ENCODE measurements at regions not wholly inside any gene's neighbourhood (a gene's known extent, or its start where the extent isn't known, plus 50 kb on each side); places are given as distances from the start of the nearest gene placed in this dataset.

DNA sequence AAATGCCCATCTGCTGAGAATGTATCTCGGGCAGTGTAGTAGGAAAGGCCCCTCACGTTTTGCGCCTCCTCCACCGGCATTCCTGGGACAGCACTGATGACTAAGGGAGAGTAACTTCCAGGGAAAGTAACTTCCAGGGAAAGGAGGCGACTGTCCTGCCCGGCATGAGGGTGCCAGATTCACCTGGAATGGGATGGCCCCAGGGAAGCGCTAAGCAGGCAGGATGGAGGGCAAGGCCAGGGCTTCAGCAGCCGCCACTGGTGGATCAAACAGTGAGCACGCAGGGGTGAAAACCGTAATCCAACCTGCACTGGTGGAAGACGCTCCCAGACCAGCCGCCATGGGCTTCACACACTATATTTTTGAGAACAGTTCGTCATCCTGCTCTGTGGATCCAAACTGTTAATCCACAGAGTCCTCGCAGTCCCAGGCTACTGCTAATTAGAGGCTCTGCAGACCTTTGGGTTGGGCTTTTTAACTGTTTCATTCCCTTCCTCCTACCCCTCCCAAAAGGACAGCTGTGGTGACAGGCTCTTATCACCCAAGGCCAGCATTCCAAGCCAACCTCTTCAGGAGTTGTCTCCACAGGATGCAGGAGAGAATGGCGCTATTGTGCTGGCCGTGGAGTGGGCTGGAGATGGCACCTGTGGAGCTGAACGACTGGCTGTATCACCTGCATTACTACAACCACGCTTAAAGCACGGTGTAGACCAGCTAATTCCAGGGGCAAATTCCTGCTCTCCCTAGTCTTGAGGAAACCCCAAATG, 178.9 kb downstream of the DLL1 start:
- in situ Hi-C loops (cut with HindIII; ENCODE audit: low sequenced_read_pairs), result no loop called here

DNA sequence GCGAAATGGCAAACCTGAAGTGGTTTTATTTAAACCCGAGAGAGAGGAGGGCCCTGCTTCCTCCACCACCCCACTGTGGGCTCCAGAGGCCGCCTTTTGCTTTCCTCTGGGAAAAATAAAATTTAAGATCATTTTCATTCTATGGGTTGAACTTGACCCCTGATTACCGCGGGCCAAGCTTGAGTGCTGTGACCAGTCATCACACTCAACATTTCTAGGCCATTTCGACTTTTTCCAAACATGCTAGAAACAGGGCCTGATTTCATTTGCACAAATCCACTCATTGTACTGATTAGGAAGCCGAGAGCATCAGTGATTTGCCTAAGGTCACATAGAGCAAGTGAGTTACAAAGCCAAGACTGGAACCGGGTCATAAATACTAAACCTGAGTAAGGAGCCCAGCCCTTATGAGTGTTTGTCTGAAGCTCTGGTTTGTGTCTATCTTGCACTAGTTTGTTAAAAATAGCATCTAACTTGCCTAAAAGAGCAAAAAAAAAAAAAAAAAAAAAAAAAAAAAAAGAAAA, 179.7 kb downstream of the DLL1 start:
- in situ Hi-C loops (cut with HindIII; ENCODE audit: low sequenced_read_pairs), result no loop called here
- DNase-seq (ENCODE audit: low spot score), result no peak

More for the DNA sequence above, 178.9 kb downstream of the DLL1 start:
- DNase-seq (ENCODE audit: low spot score), result no peak

DNA sequence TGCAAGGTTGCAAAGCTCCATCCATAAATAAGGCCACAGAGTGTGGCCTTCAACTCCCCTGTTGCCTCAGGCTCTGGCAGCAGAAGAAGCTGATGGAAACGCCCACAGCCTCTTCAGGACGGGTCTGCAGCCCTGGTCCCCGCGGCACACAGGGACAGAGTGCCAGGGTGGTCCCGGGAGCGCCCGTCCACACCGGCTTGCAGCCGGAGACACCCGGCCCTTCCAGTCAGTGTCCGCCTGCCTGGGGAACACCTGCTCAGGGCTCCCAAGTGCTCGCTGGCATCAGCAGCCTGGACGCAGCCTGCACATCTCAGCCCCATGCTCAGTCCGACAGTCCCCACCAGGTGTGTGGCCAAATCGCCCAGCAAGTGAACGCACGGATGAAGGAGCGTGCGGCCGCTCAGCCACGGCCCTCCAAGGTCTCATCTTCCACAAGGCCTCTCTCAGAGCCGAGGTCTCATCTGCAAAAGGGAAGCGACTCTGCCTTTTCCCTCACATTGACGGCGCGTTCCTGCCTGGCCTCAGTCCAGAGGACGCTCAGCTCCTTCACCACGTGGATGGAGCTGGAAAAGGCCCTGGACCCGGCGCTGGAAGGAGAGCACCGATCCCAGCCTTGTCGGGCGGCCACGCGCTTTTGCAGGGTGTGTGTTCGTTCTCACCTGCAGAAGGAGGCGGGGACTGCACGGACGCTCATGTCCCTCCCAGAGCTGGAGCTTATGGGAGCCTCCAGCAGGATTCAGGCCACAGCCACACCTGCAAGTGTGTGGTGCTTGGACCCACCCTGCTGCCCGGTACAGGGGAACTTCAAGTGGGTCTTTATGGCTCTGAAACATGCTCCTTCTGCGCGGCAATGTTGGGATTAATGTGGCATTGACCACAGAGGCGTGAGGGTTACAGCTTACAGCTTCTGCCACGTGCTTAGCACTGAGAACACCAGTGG, 180.4 kb downstream of the DLL1 start:
- no peak for DNase-seq (ENCODE audit: low spot score)
- in situ Hi-C loops (cut with HindIII; ENCODE audit: low sequenced_read_pairs), result no loop called here

DNA sequence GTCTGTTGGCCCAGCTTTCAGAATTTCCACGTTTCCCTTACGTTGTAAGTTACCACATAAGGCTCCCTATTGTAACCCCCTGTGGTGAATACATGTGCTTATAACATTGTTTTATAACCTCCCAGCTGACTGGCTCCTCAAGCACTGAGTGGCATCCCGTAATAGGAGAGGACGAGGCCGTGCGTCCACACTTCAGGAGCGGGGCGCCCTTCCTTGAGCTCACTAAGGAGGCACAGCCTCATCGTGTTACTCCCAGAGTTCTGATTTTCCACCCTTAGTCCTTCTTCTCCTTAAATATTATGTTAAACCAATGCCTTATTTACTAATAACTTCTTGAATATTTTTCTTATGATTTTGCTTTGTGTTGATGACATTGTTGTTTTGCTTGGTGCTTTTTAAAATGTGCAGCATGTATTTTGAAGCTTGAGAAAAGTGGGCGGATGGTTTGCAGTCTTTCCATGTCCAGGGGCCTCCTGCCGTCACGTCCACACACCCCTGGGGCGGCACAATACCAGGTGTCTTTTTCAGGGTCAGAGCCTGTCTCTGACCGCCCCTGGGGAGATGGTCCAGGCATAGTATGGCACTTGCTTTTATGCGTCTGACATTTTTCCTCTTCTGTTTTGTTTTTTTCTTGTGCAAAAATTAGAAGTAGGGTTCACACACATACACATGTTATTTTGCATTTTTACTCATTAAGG, 181.8 kb downstream of the DLL1 start:
- in situ Hi-C loops (cut with HindIII; ENCODE audit: low sequenced_read_pairs), result no loop called here
- no peak for DNase-seq (ENCODE audit: low spot score)

DNA sequence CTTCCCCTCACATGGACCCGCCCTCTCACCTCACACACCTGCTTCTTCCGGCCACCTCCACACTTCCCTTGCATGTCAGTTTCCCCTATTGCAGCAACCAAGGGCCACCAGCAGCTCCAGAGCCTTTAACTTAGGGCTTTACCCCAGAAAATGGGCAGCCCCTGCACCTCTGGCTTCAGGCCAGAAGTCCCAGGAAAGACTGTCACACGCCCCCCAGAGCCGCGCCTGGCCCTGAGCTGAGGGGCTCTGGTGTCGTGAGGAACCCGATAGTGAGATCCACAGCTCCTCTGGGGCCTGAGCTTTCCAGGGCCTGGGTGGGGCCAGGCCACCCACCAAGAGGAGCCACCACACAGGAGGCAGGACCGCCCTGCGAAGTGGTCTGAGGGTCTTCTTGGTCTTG, 182.4 kb downstream of the DLL1 start:
- DNase-seq (ENCODE audit: low spot score), result no peak
- in situ Hi-C loops (cut with HindIII; ENCODE audit: low sequenced_read_pairs), result no loop called here

DNA sequence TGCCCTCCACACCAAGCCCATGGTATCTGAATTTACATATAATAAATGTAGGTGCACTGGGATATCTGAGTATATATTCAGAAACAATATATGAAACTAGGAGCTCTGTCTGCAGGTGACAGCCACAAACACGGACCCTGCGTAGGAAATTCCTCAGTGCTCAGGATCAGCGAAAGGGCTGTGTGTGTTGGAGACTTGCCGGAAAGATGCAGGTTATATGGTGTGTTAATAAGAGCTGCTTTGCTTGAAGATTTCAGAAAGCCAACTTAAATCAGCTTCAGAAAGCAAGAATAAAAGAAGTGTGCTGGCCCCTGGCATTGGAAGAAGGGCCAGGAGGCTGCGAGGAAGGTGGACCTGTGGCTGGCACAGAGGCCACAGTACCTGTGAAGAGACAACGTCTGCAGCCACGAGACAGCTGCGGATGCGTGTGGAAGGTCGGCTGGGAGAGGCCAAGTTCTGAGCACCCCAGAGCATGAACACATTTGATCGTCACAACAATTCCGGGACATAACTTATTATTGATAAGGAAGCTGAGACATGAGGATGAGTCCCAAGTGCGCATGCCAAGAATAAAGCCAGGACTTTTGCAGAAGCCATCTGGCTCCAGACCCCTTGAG, 183.2 kb downstream of the DLL1 start:
- in situ Hi-C loops (cut with HindIII; ENCODE audit: low sequenced_read_pairs), result no loop called here
- no peak for DNase-seq (ENCODE audit: low spot score)

DNA sequence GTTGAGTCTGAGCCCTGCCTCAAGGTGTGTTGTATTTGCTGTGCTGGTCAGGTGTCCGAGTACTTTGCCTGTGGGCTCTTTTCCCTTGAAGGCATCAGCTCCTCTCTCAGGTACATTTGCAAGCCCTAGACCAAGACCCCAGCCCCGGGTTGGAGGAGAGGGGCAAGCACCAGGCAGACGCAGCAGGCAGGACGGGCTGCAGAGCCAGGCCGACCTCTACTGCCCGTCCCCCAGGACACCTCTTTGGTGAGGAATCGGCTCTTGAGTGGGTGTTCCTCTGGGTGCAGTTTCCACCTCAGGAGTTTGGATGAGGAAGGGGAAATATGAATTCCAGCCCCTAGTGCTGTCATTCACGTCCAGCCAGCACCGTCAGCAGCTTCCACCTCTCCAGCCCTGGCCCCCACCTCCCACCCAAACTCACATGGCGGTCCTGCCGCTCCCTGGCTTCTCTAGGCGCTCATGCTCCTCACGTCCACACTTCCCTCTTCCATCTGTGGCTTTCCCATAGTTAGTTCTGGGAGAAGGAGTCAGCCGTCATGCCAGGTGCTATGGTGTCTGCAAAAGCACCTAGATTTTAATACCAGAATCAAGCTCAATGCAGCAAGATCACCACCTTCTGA, 183.9 kb downstream of the DLL1 start:
- in situ Hi-C loops (cut with HindIII; ENCODE audit: low sequenced_read_pairs), result no loop called here
- DNase-seq (ENCODE audit: low spot score), result no peak

DNA sequence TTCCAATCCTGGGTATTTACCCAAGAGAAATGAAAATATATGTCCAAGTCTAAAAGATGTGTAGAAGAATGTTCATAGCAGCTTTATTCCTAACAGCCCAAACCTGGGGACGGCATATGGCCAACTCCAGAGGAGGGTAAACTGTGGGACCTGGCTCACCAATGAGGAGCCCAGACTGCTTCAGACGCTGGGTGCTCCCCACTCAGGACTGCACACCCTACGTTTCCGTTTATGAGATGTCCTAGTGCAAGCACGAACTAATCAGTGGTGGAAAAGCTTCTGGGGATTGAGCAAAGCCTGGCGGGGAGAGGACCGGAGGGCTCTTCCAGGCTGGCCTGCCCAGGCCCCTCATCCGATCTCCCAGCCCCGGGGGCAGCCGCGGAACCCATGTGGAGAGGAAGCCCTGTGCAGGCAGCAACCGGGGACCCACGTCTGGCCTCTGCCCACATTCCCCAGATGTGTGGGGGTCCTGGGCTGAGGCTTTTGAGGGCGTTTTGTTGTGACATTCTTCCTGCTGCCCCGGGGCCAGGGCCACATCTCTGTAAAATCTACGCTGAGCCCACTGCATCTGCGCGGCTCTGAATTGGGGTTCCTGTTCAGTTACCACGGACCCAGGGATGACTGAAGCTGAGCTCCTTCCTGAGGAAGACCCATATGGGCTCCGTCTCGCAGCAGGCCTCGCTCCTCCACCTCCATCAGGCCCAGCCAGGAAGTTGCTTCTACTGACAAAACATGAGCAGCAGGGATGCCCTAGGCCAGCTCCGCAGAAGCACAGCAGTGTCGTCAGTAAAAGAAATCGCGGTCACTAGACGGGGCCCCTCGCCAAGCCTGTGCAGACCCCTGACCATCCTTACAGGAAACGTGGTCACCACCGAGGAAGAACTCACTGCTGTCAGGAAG, 188.0 kb downstream of the DLL1 start:
- in situ Hi-C loops (cut with HindIII; ENCODE audit: low sequenced_read_pairs), result no loop called here
- no peak for DNase-seq (ENCODE audit: low spot score)

DNA sequence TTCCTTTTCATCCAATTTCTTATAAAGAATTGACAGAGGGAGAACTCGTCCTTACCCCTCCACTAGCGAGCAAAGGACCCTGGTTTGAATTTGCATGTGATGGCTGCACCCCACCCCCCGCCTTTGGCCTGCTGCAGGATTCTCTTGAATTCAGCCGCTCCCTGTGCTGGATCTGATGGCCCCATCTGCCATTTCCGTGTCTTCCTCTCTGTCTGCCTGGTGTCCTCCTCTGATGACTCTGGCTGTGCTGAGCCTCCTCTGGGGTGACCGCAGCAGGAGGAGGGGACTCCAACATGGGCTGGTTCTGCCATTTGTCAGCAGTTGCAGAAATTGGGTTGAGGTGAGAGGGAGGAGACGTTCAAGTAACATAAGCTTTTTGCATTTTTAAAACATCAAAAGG, 188.8 kb downstream of the DLL1 start:
- no peak for DNase-seq (ENCODE audit: low spot score)
- in situ Hi-C loops (cut with HindIII; ENCODE audit: low sequenced_read_pairs), result no loop called here

DNA sequence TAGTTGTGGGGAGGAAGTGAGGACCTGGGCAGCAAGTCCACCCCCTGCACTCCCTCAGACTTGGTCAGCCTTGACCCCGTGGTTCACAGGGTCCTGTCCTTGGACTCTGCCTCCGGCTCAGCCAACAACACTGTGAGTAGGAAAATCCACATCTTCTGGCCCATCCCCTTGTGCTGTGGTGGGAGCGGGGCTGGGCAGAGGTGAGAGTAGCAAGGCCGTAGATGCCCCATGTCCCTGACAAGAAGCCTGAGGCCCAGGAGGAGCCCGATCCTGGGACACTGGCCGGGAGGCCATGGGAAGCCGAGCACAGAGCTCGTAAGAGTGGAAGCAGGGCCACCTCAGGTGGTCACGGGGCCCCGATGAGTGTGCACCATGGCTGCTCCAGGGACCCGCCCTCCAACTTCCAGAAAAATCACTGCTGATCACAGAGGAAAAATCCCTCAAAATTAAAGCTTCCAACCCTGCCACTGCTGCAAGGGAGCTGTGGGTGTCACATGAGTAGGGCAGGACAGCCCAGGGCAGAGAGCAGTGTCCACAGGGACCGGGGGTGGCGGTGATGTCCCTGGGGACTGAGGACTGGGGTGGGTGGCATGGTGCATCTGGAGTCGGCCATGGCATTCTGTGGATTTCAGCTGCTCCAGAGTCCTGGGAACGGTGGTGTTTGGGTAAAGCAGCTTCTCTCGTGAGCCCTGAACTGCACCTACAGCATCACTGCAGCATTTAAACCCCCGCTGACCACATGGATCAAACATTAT, 189.4 kb downstream of the DLL1 start:
- in situ Hi-C loops (cut with HindIII; ENCODE audit: low sequenced_read_pairs), result no loop called here
- no peak for DNase-seq (ENCODE audit: low spot score)

DNA sequence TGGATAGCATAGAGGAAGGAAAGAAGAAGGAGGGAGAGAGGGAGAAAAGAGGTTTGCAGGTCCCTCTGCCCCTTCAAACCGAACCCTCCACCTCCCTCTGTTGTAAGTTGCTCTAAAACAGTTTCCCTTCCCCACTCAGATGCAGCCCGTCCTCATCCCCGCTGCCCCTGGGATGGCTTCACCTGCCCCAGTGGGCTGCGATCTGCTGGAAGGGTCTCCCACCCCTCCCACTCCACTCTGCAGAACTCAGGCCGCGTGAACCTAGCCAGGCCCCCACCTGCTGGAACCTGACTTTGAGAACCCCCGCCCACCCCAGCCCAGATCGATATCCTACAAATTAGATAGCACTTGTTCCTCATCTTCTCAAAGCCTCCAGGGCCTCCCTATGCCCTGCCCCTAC, 190.8 kb downstream of the DLL1 start:
- DNase-seq (ENCODE audit: low spot score), result no peak
- in situ Hi-C loops (cut with HindIII; ENCODE audit: low sequenced_read_pairs), result no loop called here

DNA sequence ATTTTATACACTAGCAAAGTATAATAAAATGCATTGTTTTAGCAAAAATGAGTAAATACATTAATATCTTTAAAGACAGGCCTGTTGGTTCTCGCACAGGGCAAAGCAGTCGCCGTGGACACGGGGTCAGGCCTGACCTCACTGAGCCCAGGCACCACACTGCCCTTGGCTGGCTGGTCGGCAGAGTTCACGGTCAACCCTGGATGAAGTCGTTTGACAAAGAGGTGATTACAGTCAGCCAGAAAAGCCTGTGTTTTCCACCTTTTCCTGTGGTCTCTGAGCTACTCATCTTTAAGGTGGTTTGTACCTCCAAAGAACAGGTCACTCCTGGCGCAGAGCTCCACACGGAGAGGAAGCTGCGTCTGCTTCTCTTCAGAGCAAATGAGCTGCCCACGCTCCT, 191.5 kb downstream of the DLL1 start:
- DNase-seq (ENCODE audit: low spot score), result no peak
- in situ Hi-C loops (cut with HindIII; ENCODE audit: low sequenced_read_pairs), result no loop called here

DNA sequence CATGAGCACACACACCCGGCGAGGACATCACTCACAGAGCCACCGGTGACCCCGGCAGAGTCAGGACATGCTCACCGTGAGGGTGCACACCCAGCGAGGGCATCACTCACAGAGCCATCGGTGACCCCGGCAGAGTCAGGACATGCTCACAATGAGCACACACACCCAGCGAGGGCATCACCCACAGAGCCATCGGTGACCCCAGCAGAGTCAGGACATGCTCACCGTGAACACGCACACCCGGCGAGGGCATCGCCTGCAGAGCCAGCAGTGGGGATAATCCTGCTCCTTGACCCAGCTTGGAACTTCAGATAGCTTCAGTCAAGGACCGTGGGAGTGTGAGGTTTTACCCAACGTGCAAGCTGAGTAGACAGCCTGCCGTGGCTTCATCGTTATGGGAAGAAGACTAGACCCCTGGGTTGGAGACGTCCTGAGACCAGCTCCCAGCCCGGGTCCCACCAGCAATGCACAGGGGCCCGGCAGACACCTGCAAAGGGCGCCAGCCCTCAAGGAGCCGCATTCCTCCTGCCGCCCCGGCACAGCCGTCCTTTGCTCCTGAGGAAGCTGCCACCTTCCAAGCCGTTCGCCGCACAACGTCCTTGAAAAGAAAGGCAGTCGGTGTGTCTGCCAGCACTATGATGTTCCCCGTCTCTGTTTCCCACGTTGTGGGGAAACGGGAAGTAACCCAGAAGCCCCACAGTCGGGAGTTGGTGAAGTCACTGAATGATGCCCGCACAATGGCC, 192.3 kb downstream of the DLL1 start:
- in situ Hi-C loops (cut with HindIII; ENCODE audit: low sequenced_read_pairs), result no loop called here
- DNase-seq (ENCODE audit: low spot score), result no peak

DNA sequence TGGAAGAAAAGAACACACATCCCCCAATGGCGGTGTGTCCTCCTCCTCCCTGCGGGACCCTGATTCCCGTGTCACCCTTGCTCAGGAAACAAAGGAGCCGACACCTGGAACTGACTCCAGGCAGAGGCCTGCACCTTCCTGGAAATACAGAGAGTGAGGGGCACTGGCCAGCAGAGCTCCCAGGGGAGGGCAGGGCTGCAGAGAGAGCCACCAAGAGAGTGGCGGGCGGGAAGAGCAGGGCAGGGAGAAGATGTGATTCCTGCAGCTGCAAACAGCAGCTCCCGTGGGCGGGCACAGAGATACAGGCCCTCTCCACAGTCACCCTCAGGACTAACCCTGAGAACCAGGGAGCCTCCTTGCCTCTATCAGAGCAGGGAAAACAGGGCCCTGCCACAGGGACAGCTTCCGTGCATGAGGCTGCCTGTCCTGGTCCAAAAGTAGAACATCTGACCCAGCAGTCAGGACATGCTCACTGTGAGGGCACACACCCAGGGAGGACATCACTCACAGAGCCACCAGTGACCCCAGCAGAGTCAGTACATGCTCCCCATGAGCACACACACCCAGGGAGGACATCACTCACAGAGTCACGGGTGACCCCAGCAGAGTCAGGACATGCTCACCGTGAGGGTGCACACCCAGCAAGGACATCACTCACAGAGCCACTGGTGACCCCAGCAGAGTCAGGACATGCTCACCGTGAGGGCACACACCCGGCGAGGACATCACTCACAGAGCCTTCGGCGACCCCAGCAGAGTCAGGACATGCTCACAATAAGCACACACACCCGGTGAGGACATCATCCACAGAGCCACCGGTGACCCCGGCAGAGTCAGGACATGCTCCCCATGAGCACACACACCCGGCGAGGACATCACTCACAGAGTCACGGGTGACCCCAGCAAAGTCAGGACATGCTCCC, 193.1 kb downstream of the DLL1 start:
- in situ Hi-C loops (cut with HindIII; ENCODE audit: low sequenced_read_pairs), result no loop called here
- DNase-seq (ENCODE audit: low spot score), result no peak

DNA sequence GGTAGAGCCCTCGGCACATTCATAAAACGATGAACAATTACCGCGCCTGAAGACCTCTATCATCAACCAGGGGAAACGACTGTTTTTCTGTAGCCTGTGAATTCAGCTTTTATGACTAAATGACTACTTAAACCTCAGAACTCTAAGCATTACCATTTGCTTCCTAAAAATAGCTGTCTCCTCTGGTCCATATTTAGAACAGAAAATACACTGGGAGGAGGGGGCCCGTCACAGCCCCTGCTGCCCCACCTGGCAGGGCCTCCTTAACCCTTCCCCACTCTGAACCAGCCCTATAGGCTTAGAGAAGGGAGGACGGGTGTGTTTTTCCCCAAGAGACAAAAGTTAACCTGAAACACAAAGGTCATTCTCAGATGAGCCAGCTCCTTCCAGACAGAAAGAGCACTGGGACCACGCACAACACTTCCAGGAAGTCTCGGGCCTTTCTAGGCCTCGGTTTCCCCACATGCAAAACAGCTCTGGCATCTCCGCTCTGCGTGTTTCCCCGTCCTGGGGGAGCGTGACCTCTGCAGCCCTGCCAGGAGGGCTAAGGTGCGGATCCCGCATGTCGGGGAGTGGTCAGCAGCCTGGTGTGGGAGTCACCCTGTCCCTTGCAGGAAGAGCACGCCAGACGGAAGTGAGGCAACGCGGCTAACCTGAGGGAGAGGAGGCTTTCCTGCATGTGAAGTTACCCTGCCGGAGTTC, 193.9 kb downstream of the DLL1 start:
- in situ Hi-C loops (cut with HindIII; ENCODE audit: low sequenced_read_pairs), result no loop called here
- DNase-seq (ENCODE audit: low spot score), result no peak

Measured in G401 (cell line).